ENCODE measurements at regions not wholly inside any gene's neighbourhood (a gene's known extent, or its start where the extent isn't known, plus 50 kb on each side); places are given as distances from the start of the nearest gene placed in this dataset.

GRCh38 chr9:106616851-106617345 is 246.1 kb upstream of the ZNF462 start:
- no peak for DNase-seq (ENCODE audit: low read depth)
- TF ChIP-seq POLR2A (IDR thresholded peaks at IDR 0.05; ENCODE audit: extremely low read depth, insufficient read length) (no peak), MYC (IDR thresholded peaks at IDR 0.05; ENCODE audit: low read depth, low read length) (no peak), MAX (IDR thresholded peaks at IDR 0.05; ENCODE audit: low read depth, low read length) (no peak)
- TF ChIP-seq, protein P1, sequence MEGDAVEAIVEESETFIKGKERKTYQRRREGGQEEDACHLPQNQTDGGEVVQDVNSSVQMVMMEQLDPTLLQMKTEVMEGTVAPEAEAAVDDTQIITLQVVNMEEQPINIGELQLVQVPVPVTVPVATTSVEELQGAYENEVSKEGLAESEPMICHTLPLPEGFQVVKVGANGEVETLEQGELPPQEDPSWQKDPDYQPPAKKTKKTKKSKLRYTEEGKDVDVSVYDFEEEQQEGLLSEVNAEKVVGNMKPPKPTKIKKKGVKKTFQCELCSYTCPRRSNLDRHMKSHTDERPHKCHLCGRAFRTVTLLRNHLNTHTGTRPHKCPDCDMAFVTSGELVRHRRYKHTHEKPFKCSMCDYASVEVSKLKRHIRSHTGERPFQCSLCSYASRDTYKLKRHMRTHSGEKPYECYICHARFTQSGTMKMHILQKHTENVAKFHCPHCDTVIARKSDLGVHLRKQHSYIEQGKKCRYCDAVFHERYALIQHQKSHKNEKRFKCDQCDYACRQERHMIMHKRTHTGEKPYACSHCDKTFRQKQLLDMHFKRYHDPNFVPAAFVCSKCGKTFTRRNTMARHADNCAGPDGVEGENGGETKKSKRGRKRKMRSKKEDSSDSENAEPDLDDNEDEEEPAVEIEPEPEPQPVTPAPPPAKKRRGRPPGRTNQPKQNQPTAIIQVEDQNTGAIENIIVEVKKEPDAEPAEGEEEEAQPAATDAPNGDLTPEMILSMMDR (IDR thresholded peaks at IDR 0.05; ENCODE audit: low read depth, low read length): no peak
- no peak overlapping the region for H3K4me3 ChIP-seq (ENCODE audit: low read depth, low read length)

GRCh38 chr9:106619211-106619610 is 243.8 kb upstream of the ZNF462 start:
- TF ChIP-seq MAX (IDR thresholded peaks at IDR 0.05; ENCODE audit: low read depth, low read length) (no peak), MYC (IDR thresholded peaks at IDR 0.05; ENCODE audit: low read depth, low read length) (no peak), POLR2A (IDR thresholded peaks at IDR 0.05; ENCODE audit: extremely low read depth, insufficient read length) (no peak)
- TF ChIP-seq, protein P1 (IDR thresholded peaks at IDR 0.05; ENCODE audit: low read depth, low read length): no peak
- no peak for DNase-seq (ENCODE audit: low read depth)
- no peak overlapping the region for H3K4me3 ChIP-seq (ENCODE audit: low read depth, low read length)

GRCh38 chr9:106620081-106620480 is 242.9 kb upstream of the ZNF462 start:
- TF ChIP-seq MAX (IDR thresholded peaks at IDR 0.05; ENCODE audit: low read depth, low read length): no peak
- no peak for TF ChIP-seq POLR2A (IDR thresholded peaks at IDR 0.05; ENCODE audit: extremely low read depth, insufficient read length)
- no peak for TF ChIP-seq MYC (IDR thresholded peaks at IDR 0.05; ENCODE audit: low read depth, low read length)
- TF ChIP-seq, protein P1 (IDR thresholded peaks at IDR 0.05; ENCODE audit: low read depth, low read length): no peak
- DNase-seq (ENCODE audit: low read depth): no peak
- no peak overlapping the region for H3K4me3 ChIP-seq (ENCODE audit: low read depth, low read length)

- no peak for DNase-seq (ENCODE audit: low read depth)
- TF ChIP-seq, protein P1 (IDR thresholded peaks at IDR 0.05; ENCODE audit: low read depth, low read length): no peak
- TF ChIP-seq POLR2A (IDR thresholded peaks at IDR 0.05; ENCODE audit: extremely low read depth, insufficient read length) (no peak), MYC (IDR thresholded peaks at IDR 0.05; ENCODE audit: low read depth, low read length) (no peak)
- no peak overlapping the region for H3K4me3 ChIP-seq (ENCODE audit: low read depth, low read length)
Observed at GRCh38 chr9:106620866-106621265, 242.1 kb upstream of the ZNF462 start.

DNA sequence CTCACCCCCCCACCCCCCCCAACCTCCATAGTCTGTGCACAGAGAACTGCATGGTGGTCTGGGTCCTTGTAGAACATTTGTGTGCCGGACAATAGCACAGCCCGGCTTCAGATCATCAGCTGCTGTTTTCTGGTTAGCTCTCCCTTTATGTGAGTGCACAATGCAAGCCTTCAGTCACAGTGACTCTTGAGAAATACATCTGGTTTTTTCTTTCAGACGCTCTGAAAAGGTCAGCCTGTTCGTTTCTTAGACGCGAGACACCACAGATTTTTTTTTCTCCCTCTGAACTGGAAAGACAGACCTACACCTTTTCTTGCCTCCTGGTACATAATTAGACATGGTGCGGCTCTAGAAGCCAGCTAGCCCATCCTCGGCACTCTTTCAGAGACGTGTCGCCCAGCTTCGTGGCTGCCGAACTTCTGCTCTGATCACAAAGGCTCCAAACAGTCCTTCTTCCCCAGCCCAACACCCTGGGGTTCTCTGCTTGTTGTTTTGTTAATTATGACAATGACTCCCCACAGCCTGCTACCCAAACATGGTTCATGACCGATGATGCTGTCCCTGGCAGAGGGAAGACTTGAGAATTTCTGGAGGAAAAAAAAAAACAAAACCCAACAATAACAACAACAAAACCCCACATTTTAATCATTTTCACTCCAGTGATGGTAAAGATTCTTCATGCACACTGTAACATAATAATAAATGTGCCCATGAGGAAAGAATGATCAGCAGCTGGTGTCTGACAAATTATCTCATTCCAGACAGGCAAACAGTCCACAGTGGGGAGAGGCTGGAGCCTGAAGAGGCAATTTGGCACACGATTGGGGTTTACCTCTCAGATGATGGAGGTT is 241.4 kb upstream of the ZNF462 start:
- no peak overlapping the region for H3K4me3 ChIP-seq (ENCODE audit: low read depth, low read length)
- TF ChIP-seq MAX (IDR thresholded peaks at IDR 0.05; ENCODE audit: low read depth, low read length): no peak
- TF ChIP-seq MYC (IDR thresholded peaks at IDR 0.05; ENCODE audit: low read depth, low read length): no peak
- TF ChIP-seq POLR2A (IDR thresholded peaks at IDR 0.05; ENCODE audit: extremely low read depth, insufficient read length): no peak
- TF ChIP-seq, protein P1 (IDR thresholded peaks at IDR 0.05; ENCODE audit: low read depth, low read length): no peak
- no peak for DNase-seq (ENCODE audit: low read depth)

Measured in NB4 (cell line).